Activated naive CD8-positive, alpha-beta T cell (primary cell): ENCODE measurements at regions not wholly inside any gene's neighbourhood (a gene's known extent, or its start where the extent isn't known, plus 50 kb on each side); places are given as distances from the start of the nearest gene placed in this dataset.
"Not testable (repeated sequence)": the region's sequence is repeated elsewhere in the genome, so short reads cannot be mapped to it uniquely, and the experiment has no call there.

Source experiments
- H3K27ac Mint-ChIP-seq: one replicate; pipeline ENCODE4 v1.8.0; 2021; ENCODE audit warnings: mixed read lengths
- H3K27me3 Mint-ChIP-seq: one replicate; pipeline ENCODE4 v1.8.0; 2021; ENCODE audit warnings: mixed read lengths
- H3K36me3 Mint-ChIP-seq: one replicate; pipeline ENCODE4 v1.8.0; 2021; ENCODE audit warnings: mixed read lengths
- H3K4me1 Mint-ChIP-seq: one replicate; pipeline ENCODE4 v1.8.0; 2021; ENCODE audit warnings: low read depth, mixed read lengths
- H3K4me3 Mint-ChIP-seq: one replicate; pipeline ENCODE4 v1.8.0; 2021; ENCODE audit warnings: mild to moderate bottlenecking, mixed read lengths
- H3K9me3 Mint-ChIP-seq: one replicate; pipeline ENCODE4 v1.8.0; 2021; ENCODE audit warnings: low read depth, mixed read lengths

- no peaks in the 10 kb centered on the region for H3K27me3 Mint-ChIP-seq
- H3K27ac Mint-ChIP-seq: no peak overlapping the region
- no peaks in the 10 kb centered on the region for H3K9me3 Mint-ChIP-seq
- H3K4me1 Mint-ChIP-seq: no peaks in the 10 kb centered on the region
- no peaks in the 10 kb centered on the region for H3K36me3 Mint-ChIP-seq
- no peak overlapping the region for H3K4me3 Mint-ChIP-seq
Observed at GRCh38 chr7:13110107-13110506, 422.7 kb downstream of the ARL4A start.

- no peaks in the 10 kb centered on the region for H3K27me3 Mint-ChIP-seq
- H3K4me3 Mint-ChIP-seq: no peak overlapping the region
- no peaks in the 10 kb centered on the region for H3K9me3 Mint-ChIP-seq
- H3K27ac Mint-ChIP-seq: no peak overlapping the region
- no peaks in the 10 kb centered on the region for H3K36me3 Mint-ChIP-seq
- H3K4me1 Mint-ChIP-seq: no peaks in the 10 kb centered on the region
Observed at GRCh38 chr7:13111230-13111629, 423.8 kb downstream of the ARL4A start.

- not testable (repeated sequence) for H3K9me3 Mint-ChIP-seq, H3K27me3 Mint-ChIP-seq, H3K4me1 Mint-ChIP-seq, H3K27ac Mint-ChIP-seq, H3K36me3 Mint-ChIP-seq, H3K4me3 Mint-ChIP-seq
Observed at GRCh38 chr7:13114240-13114639, 426.8 kb downstream of the ARL4A start.

GRCh38 chr7:13115157-13115772 lies 427.8 kb downstream of the ARL4A start:
- H3K27me3 Mint-ChIP-seq: no peaks in the 10 kb centered on the region
- H3K27ac Mint-ChIP-seq: no peak overlapping the region
- no peak overlapping the region for H3K4me3 Mint-ChIP-seq
- no peaks in the 10 kb centered on the region for H3K9me3 Mint-ChIP-seq
- no peaks in the 10 kb centered on the region for H3K36me3 Mint-ChIP-seq
- H3K4me1 Mint-ChIP-seq: no peaks in the 10 kb centered on the region

- Mint-ChIP-seq H3K4me3 (no peak overlapping the region), H3K27ac (no peak overlapping the region), H3K36me3 (no peaks in the 10 kb centered on the region), H3K4me1 (no peaks in the 10 kb centered on the region), H3K27me3 (no peaks in the 10 kb centered on the region), H3K9me3 (no peaks in the 10 kb centered on the region)
Observed at GRCh38 chr7:13115855-13116254, 428.4 kb downstream of the ARL4A start.

- Mint-ChIP-seq H3K36me3 (no peaks in the 10 kb centered on the region), H3K9me3 (no peaks in the 10 kb centered on the region), H3K4me1 (no peaks in the 10 kb centered on the region), H3K27me3 (no peaks in the 10 kb centered on the region), H3K27ac (no peak overlapping the region), H3K4me3 (no peak overlapping the region)
Observed at GRCh38 chr7:13117103-13117502, 429.7 kb downstream of the ARL4A start.

GRCh38 chr7:13117592-13117991 lies 430.2 kb downstream of the ARL4A start:
- no peak overlapping the region for H3K27ac Mint-ChIP-seq
- no peaks in the 10 kb centered on the region for H3K4me1 Mint-ChIP-seq
- H3K27me3 Mint-ChIP-seq: no peaks in the 10 kb centered on the region
- H3K4me3 Mint-ChIP-seq: no peak overlapping the region
- H3K36me3 Mint-ChIP-seq: no peaks in the 10 kb centered on the region
- H3K9me3 Mint-ChIP-seq: no peaks in the 10 kb centered on the region

GRCh38 chr7:13124629-13125028 lies 437.2 kb downstream of the ARL4A start:
- not testable (repeated sequence) for H3K36me3 Mint-ChIP-seq, H3K27me3 Mint-ChIP-seq, H3K9me3 Mint-ChIP-seq, H3K4me1 Mint-ChIP-seq, H3K27ac Mint-ChIP-seq, H3K4me3 Mint-ChIP-seq

GRCh38 chr7:13126347-13126746 lies 438.9 kb downstream of the ARL4A start:
- H3K4me1 Mint-ChIP-seq: no peaks in the 10 kb centered on the region
- H3K27me3 Mint-ChIP-seq: peaks cover 3% of the 10 kb centered on the region
- H3K36me3 Mint-ChIP-seq: no peaks in the 10 kb centered on the region
- no peak overlapping the region for H3K4me3 Mint-ChIP-seq
- peaks cover 6% of the 10 kb centered on the region for H3K9me3 Mint-ChIP-seq
- H3K27ac Mint-ChIP-seq: no peak overlapping the region

GRCh38 chr7:13130321-13130720 lies 442.9 kb downstream of the ARL4A start:
- H3K4me1 Mint-ChIP-seq: no peaks in the 10 kb centered on the region
- H3K27me3 Mint-ChIP-seq: peaks cover 3% of the 10 kb centered on the region
- H3K36me3 Mint-ChIP-seq: no peaks in the 10 kb centered on the region
- no peak overlapping the region for H3K27ac Mint-ChIP-seq
- H3K9me3 Mint-ChIP-seq: peaks cover 3% of the 10 kb centered on the region
- no peak overlapping the region for H3K4me3 Mint-ChIP-seq

- not testable (repeated sequence) for H3K4me3 Mint-ChIP-seq, H3K9me3 Mint-ChIP-seq, H3K4me1 Mint-ChIP-seq, H3K27me3 Mint-ChIP-seq, H3K36me3 Mint-ChIP-seq, H3K27ac Mint-ChIP-seq
Observed at GRCh38 chr7:13130906-13131305, 443.5 kb downstream of the ARL4A start.

GRCh38 chr7:13132314-13132713 lies 444.9 kb downstream of the ARL4A start:
- no peak overlapping the region for H3K27ac Mint-ChIP-seq
- peaks cover 6% of the 10 kb centered on the region for H3K9me3 Mint-ChIP-seq
- peaks cover 3% of the 10 kb centered on the region for H3K27me3 Mint-ChIP-seq
- no peaks in the 10 kb centered on the region for H3K4me1 Mint-ChIP-seq
- no peaks in the 10 kb centered on the region for H3K36me3 Mint-ChIP-seq
- H3K4me3 Mint-ChIP-seq: no peak overlapping the region

GRCh38 chr7:13136345-13136744 lies 448.9 kb downstream of the ARL4A start:
- H3K36me3 Mint-ChIP-seq, H3K9me3 Mint-ChIP-seq, H3K27ac Mint-ChIP-seq, H3K27me3 Mint-ChIP-seq, H3K4me1 Mint-ChIP-seq, H3K4me3 Mint-ChIP-seq: not testable (repeated sequence)

- H3K4me3 Mint-ChIP-seq: no peak overlapping the region
- H3K27ac Mint-ChIP-seq: no peak overlapping the region
- H3K4me1 Mint-ChIP-seq: no peaks in the 10 kb centered on the region
- H3K36me3 Mint-ChIP-seq: no peaks in the 10 kb centered on the region
- peaks cover 2% of the 10 kb centered on the region for H3K27me3 Mint-ChIP-seq
- H3K9me3 Mint-ChIP-seq: peaks cover 6% of the 10 kb centered on the region
Observed at GRCh38 chr7:13139436-13139835, 452.0 kb downstream of the ARL4A start.

- Mint-ChIP-seq H3K27ac (no peak overlapping the region), H3K36me3 (no peaks in the 10 kb centered on the region), H3K9me3 (no peaks in the 10 kb centered on the region), H3K4me1 (no peaks in the 10 kb centered on the region), H3K27me3 (no peaks in the 10 kb centered on the region), H3K4me3 (no peak overlapping the region)
Observed at GRCh38 chr7:13144673-13145072, 457.2 kb downstream of the ARL4A start.

GRCh38 chr7:13148548-13148947 lies 461.1 kb downstream of the ARL4A start:
- no peak overlapping the region for H3K4me3 Mint-ChIP-seq
- no peaks in the 10 kb centered on the region for H3K4me1 Mint-ChIP-seq
- no peaks in the 10 kb centered on the region for H3K27me3 Mint-ChIP-seq
- H3K27ac Mint-ChIP-seq: no peak overlapping the region
- H3K9me3 Mint-ChIP-seq: no peaks in the 10 kb centered on the region
- H3K36me3 Mint-ChIP-seq: no peaks in the 10 kb centered on the region
